ENCODE measurements at regions not wholly inside any gene's neighbourhood (a gene's known extent, or its start where the extent isn't known, plus 50 kb on each side); places are given as distances from the start of the nearest gene placed in this dataset.

- Histone ChIP-seq H3K27me3 (ENCODE audit: control insufficient read depth in 1 of 2, insufficient read depth in 2 of 2, low read length in 2 of 2) (no peaks in the 10 kb centered on the region), H3K36me3 (ENCODE audit: insufficient read depth, low read length) (no peaks in the 10 kb centered on the region), H3K4me3 (ENCODE audit: low read length) (no peak overlapping the region), H3K4me1 (ENCODE audit: insufficient read depth, low read length) (no peaks in the 10 kb centered on the region), H3K27ac (ENCODE audit: low read depth in 1 of 2, low read length in 2 of 2) (no peak overlapping the region), H3K9me3 (ENCODE audit: control insufficient read depth in 1 of 2, insufficient read depth in 1 of 2, low read length in 2 of 2) (peaks cover 0 to 15% of the 10 kb centered on the region in 2 experiments)
- H3K4me3 Mint-ChIP-seq = no peak overlapping the region
- no peaks in the 10 kb centered on the region for H3K36me3 Mint-ChIP-seq (ENCODE audit: low read depth)
- ChIA-PET POLR2A (no interaction called here), CTCF (no interaction called here)
- no peak for DNase-seq
- TF ChIP-seq CTCF (IDR thresholded peaks at IDR 0.05) = no peak
- peaks cover 11% of the 10 kb centered on the region for H3K9me3 Mint-ChIP-seq
- no peaks in the 10 kb centered on the region for H3K27me3 Mint-ChIP-seq
- H3K4me1 Mint-ChIP-seq (ENCODE audit: low read depth) = no peaks in the 10 kb centered on the region
- no peak overlapping the region for H3K27ac Mint-ChIP-seq
- intact Hi-C loops (cut with DNase I, micrococcal nuclease) = no loop called here
- no peak for ATAC-seq (ENCODE audit: poor library complexity)
These were observed 209.1 kb upstream of the FAT1 start for GRCh38 chr4:186932631-186933187.

- H3K9me3 ChIP-seq (ENCODE audit: control insufficient read depth in 1 of 2, insufficient read depth in 1 of 2, low read length in 2 of 2) = peaks cover 0 to 14% of the 10 kb centered on the region in 2 experiments
- intact Hi-C loops (cut with DNase I, micrococcal nuclease) = no loop called here
- DNase-seq = no peak
- no peak for ATAC-seq (ENCODE audit: poor library complexity)
- TF ChIP-seq CTCF (IDR thresholded peaks at IDR 0.05) = no peak
- Mint-ChIP-seq H3K36me3 (ENCODE audit: low read depth) (no peaks in the 10 kb centered on the region), H3K27me3 (no peaks in the 10 kb centered on the region), H3K9me3 (peaks cover 15% of the 10 kb centered on the region), H3K27ac (no peak overlapping the region), H3K4me1 (ENCODE audit: low read depth) (no peaks in the 10 kb centered on the region), H3K4me3 (no peak overlapping the region)
- no peaks in the 10 kb centered on the region for H3K36me3 ChIP-seq (ENCODE audit: insufficient read depth, low read length)
- no peak overlapping the region for H3K4me3 ChIP-seq (ENCODE audit: low read length)
- POLR2A ChIA-PET = no interaction called here
- no peaks in the 10 kb centered on the region for H3K4me1 ChIP-seq (ENCODE audit: insufficient read depth, low read length)
- no peaks in the 10 kb centered on the region for H3K27me3 ChIP-seq (ENCODE audit: control insufficient read depth in 1 of 2, insufficient read depth in 2 of 2, low read length in 2 of 2)
- no peak overlapping the region for H3K27ac ChIP-seq (ENCODE audit: low read depth in 1 of 2, low read length in 2 of 2)
- CTCF ChIA-PET = no interaction called here
These were observed 210.6 kb upstream of the FAT1 start for GRCh38 chr4:186934244-186934643.

GRCh38 chr4:186934841-186935443, 211.3 kb upstream of the FAT1 start:
- TF ChIP-seq CTCF (IDR thresholded peaks at IDR 0.05) = no peak
- peaks cover 0 to 7% of the 10 kb centered on the region in 2 experiments for H3K9me3 ChIP-seq (ENCODE audit: control insufficient read depth in 1 of 2, insufficient read depth in 1 of 2, low read length in 2 of 2)
- no peak for ATAC-seq (ENCODE audit: poor library complexity)
- no peak overlapping the region for H3K27ac Mint-ChIP-seq
- H3K27me3 Mint-ChIP-seq = no peaks in the 10 kb centered on the region
- H3K4me1 ChIP-seq (ENCODE audit: insufficient read depth, low read length) = no peaks in the 10 kb centered on the region
- no peak for DNase-seq
- H3K4me1 Mint-ChIP-seq (ENCODE audit: low read depth) = no peaks in the 10 kb centered on the region
- H3K4me3 Mint-ChIP-seq = no peak overlapping the region
- H3K9me3 Mint-ChIP-seq = peaks cover 15% of the 10 kb centered on the region
- H3K27me3 ChIP-seq (ENCODE audit: control insufficient read depth in 1 of 2, insufficient read depth in 2 of 2, low read length in 2 of 2) = no peaks in the 10 kb centered on the region
- no peaks in the 10 kb centered on the region for H3K36me3 ChIP-seq (ENCODE audit: insufficient read depth, low read length)
- POLR2A ChIA-PET = no interaction called here
- H3K36me3 Mint-ChIP-seq (ENCODE audit: low read depth) = no peaks in the 10 kb centered on the region
- CTCF ChIA-PET = no interaction called here
- no peak overlapping the region for H3K27ac ChIP-seq (ENCODE audit: low read depth in 1 of 2, low read length in 2 of 2)
- no peak overlapping the region for H3K4me3 ChIP-seq (ENCODE audit: low read length)
- intact Hi-C loops (cut with DNase I, micrococcal nuclease) = no loop called here
